GM23248 (cell line): ENCODE measurements at regions not wholly inside any gene's neighbourhood (a gene's known extent, or its start where the extent isn't known, plus 50 kb on each side); places are given as distances from the start of the nearest gene placed in this dataset.

ENCODE experiments used
- EZH2 ChIP-seq: fragments of 200-600 bp; sonication (generic); IDR thresholded peaks from 2 replicates; pipeline ENCODE4 v1.6.1; 2018; ENCODE audit warnings: antibody characterized with exemption, mild to moderate bottlenecking; ENCODE audit not compliant: insufficient read depth, poor library complexity, severe bottlenecking
- EZH2phosphoT487 ChIP-seq: fragments of 200-600 bp; sonication (generic); IDR thresholded peaks from 2 replicates; pipeline ENCODE4 v1.6.1; 2018; ENCODE audit warnings: antibody characterized with exemption, moderate library complexity, mild to moderate bottlenecking, low read depth; ENCODE audit not compliant: insufficient read depth

- TF ChIP-seq EZH2 (no peak), EZH2phosphoT487 (no peak)
Measured at GRCh38 chr2:16173893-16174692, 233.7 kb downstream of the MYCN start.
